SIG-M5 (cell line): ENCODE measurements at regions not wholly inside any gene's neighbourhood (a gene's known extent, or its start where the extent isn't known, plus 50 kb on each side); places are given as distances from the start of the nearest gene placed in this dataset.

Experiments used
- DNase-seq: peaks from one replicate; lab custom pipeline; 2025; lab: John Stamatoyannopoulos, UW

GRCh38 chrX:40485102-40485826, 95.5 kb upstream of the ATP6AP2 start:
- DNase-seq: no peak

- no peak for DNase-seq
Observed at GRCh38 chrX:40484408-40485091, 96.2 kb upstream of the ATP6AP2 start.

DNA sequence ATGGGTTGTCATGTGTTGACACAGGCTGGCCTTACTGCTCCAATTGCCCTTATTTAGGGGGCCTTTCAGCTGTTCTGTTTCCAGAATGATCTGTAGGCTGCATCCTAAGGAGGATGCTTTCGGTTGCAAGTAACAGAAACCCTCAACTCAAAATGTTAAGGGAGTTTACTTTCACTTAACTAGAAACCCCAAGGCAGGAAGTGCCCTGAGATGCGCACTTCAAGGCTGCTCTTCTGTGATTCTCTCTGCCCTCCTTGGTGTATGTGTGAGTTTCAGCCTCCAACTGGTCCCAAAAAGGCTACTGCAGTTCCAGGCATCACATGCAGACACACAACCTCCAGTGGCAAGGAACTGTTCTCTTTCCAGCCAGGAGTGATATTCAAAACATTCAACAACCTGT, 97.3 kb upstream of the ATP6AP2 start:
- DNase-seq: no peak

DNA sequence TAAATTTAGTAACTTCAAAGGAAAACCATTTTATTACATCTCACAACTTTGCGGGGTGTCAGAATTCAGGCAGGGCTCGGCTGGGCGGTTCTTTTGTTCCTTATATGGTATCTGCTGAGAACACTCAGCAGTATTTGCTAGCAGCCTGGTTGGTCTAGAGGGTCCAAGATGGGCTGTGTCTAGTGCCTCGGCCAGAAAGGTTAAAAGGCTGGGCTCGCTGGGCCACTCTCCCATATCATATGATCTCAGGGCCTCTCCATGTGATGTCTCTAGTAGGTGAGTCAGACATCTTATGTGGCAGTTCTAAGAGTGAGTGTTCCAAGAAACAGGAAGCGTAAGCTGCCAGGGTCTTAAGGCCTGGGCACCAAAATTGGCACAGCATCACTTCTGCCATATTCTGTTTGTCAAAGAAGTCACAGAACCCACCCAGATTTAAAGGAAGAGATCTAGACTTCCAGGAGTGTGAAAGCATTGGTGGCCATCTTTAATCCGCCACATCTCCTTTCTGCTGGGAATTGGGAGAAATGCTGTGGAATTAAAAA, 100.9 kb upstream of the ATP6AP2 start:
- no peak for DNase-seq

DNA sequence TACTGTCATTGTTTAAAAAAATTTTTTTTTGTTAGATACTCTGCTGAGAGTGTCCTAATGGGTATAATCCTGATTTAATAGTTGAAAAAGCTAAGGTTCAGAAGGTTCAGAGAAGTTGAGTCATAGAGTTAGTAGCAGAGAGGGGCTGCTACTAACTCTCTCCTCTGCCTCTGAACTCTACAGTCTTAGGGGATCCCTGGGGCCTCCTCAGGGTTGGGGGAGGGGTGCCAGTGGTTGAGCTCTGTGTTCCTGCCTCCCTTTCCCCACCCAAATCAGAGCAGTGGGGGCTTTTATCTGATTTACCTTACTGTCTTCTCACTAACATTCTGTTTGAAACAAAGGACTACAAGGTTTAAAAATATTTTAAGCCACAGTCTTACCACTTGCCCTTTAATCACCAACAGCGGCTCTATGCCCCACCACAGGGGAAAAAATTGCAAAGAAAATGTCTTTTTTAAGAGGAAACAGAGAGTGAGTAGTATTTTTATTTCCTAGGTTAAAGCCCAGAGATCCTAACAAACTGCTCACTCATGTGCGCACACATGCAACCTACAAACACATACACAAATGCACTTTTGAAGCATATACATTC, 102.2 kb upstream of the ATP6AP2 start:
- no peak for DNase-seq

DNA sequence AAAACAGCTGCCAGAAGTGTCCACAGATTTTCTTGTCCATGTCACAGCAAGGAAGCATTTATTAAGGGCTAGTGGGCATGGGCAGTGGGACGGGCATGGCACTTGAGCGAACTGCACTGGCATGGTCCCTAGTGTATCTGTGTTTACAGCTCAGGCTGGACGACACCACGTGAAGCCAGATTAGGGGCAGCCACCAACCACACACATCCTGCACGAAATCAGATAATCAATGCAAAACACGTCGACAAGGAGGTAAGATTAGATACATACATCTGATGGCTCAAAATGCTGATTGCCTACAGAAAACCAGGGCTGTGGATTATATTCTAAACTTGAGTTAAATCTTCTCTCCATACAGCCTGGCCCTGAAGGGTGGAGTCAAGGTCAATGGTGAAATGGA, 103.8 kb upstream of the ATP6AP2 start:
- DNase-seq: no peak

DNA sequence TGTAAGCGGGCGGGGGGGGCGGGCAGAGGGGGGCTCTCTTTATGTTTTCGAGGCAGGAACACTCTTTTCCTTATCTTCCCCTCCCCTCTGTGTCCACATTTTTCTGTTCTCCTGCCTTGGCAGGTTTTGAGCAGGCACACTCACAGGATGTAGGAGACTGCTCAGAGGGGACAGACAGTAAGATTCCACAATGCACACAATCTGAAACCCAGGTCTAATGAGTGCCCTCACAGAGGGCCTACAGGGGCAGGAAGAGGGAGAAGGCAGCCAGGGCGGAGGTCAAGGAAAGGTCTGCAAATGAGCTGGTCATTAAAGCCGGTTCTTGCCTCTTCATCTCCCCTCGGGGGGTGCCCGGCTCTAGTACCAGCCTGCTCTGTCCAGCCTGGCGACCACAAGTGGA, 106.1 kb upstream of the ATP6AP2 start:
- no peak for DNase-seq

GRCh38 chrX:40474205-40474626, 106.6 kb upstream of the ATP6AP2 start:
- DNase-seq: no peak

DNA sequence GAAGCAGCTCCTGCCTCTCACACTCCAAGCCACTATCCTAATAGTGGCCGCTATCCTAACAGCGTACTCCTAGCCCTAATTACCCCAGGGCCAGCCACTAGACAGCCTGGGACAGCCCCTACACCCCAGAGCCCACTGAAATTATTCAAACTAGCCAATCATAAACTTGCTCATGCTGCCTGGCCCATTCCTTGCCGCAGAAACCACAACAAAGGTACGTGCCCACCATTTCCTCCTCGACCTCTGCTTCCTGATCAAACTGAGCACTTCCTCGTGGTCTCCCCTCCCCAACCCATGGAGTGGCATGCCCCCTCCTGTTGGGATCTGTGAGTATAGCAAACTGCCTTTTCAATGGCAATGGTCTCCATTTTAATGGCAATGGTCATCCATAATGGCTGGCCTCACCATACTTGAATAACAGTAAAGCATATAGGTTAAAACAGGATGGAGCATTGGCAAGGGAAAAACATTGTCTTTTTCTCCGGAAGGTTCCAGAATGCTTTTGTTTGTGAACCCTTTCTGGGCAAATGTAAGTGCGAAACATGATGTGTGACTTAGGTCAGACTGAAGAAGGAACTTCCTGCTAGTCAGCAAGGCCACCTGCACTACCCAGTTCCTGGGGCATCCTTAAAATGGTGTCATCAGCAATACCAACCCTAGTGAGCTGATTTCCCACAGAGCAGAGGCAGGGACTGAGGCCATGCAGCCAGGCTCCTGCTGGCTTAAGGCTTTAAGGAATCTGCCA, 107.1 kb upstream of the ATP6AP2 start:
- no peak for DNase-seq

DNA sequence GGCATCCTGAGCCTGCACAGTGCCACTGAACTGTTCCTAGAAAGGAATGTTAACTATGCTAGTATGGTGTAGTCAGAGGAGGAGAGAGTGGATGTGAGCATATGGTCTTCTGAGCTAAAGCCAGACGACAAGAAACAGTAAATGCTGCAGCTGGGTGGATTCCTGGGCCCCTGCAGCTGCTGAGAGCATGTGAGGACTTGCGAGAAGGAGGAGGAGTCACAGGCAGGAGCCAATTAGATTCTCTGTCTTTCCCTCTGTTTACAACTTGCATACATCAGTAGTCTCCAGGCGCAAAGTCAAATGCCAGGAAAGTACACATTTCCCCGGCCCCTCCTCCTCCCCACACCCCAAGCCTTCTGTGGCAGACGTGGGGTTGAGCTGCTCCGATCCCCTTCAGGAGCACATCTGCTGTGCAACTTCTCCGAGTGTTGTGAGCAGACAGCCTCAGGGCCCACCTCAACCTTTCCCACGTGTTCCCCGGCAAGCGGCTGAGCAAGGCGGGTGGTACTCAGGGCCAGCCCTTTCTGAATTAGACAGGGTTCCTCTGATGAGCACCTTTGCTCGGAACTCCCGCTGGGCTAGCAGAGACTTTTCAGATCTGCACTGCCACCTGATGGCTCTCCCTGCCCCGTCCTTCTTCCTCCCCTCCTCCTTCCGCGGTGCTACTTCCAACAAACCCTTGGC, 108.7 kb upstream of the ATP6AP2 start:
- no peak for DNase-seq

- DNase-seq: no peak
Observed at GRCh38 chrX:40470830-40471429, 109.8 kb upstream of the ATP6AP2 start.

DNA sequence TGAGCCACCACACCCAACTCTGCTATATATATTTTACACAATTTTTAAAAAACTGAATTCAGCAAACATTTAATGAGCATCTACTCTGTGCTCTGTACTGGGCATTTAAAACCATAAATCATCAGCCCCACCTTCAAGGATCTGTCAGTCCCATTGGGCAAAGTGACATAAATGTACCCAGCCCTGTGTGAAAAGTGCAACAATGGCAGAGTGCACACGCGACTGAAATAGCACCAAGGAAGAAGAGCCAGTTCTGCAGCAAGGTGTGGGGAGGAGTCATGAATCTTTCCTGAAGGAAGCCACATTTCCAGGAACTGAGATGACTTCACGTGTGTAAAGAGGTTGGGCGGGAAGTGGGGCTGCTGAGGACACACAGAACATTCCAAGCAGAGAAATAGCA, 111.5 kb upstream of the ATP6AP2 start:
- DNase-seq: no peak

GRCh38 chrX:40468033-40468846, 112.5 kb upstream of the ATP6AP2 start:
- peak; percentile 32 for DNase-seq

- DNase-seq: no peak
Observed at GRCh38 chrX:40467454-40467853, 113.3 kb upstream of the ATP6AP2 start.

DNA sequence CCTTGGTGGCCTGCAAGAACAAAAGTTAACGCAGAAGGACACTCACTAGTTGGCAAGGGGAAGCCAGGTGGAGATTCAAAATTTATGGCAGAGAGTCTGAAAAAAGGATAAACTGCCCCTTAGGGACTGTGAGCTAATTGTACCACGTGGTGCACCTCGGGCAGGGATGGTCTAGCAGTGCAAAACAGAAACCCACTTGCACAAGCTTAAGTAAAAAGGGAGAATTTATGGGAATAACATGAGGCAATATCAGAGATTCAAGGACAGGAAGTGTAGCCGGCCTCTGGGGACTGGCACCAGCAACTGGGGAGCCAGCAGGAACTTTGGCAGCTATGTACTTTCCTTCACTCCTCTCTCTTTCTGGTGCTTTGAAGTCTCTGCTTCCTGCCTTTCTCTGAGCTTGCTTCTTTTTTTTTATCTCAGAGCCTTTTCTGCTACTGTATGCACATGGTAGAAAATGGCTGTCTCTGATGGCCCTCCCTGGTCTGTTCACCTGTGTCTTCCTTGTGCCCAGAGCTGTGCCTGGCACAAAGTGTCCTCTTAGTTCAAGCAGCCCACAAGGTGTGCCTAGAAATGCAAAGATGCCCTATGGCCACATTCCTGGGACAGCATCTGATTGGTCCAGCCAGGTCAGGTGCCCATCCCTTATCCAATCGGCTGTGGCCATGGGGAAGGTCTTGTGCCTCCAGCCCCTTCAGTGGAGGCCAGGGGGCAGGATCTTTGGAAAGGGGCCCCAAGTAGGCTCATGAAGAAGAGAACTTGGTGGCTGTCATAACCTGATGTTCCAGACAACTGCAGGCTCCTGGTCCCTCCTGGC, 114.8 kb upstream of the ATP6AP2 start:
- DNase-seq: no peak

GRCh38 chrX:40462795-40463194, 118.0 kb upstream of the ATP6AP2 start:
- no peak for DNase-seq

GRCh38 chrX:40460926-40461325, 119.8 kb upstream of the ATP6AP2 start:
- no peak for DNase-seq

DNA sequence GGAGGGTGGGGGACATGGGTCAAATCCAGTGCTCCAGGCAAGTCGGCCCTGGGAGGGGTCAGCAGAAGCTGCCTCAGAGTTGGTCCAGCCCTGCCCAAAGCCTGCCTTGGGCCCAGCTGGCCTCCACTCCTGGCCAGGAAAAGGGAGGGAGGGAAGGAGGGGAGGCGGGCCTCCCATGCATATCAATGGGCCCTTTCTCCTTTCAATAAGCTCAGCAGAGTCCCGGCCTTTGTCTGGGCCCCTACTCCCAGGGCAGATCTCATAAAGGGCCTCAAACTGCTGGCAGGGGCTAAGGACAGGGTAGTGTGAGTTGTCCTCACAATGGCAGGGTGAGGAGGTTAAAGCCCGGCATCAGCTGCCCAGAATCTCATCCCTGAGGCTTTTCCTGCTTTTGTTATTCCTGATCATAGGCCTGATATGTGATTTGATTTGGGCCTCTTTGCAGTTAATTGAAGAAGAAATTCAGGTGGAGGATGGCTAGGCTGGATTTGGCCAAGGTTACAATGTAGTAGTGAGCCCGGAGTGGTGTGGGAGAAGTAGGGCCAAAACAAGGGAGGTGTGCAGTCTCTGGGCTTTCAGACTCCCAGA, 121.1 kb upstream of the ATP6AP2 start:
- no peak for DNase-seq

- DNase-seq: no peak
Observed at GRCh38 chrX:40457406-40457805, 123.4 kb upstream of the ATP6AP2 start.
